ENCODE measurements at regions not wholly inside any gene's neighbourhood (a gene's known extent, or its start where the extent isn't known, plus 50 kb on each side); places are given as distances from the start of the nearest gene placed in this dataset.

DNA sequence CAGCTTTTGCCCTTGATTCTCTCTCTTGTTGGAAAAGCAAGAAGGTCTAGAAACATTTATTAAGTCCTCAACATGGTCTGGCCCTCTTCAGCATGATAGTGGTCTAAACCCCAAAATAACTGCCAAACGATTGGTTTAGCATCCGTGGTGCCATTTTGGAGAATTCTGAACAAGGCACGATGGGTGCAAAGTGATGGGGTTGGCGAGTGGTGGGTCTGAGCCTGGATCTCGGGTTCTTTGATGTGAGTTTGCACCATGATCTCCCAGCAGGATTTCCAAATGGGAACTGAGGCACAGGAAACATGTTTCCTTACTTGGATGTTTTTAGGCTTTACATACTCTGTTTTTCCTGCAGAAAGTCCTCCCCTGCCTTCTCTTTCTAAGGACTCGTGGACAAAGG lies 240.3 kb downstream of the MYCN start:
- no peak for DNase-seq (ENCODE audit: low spot score)

DNA sequence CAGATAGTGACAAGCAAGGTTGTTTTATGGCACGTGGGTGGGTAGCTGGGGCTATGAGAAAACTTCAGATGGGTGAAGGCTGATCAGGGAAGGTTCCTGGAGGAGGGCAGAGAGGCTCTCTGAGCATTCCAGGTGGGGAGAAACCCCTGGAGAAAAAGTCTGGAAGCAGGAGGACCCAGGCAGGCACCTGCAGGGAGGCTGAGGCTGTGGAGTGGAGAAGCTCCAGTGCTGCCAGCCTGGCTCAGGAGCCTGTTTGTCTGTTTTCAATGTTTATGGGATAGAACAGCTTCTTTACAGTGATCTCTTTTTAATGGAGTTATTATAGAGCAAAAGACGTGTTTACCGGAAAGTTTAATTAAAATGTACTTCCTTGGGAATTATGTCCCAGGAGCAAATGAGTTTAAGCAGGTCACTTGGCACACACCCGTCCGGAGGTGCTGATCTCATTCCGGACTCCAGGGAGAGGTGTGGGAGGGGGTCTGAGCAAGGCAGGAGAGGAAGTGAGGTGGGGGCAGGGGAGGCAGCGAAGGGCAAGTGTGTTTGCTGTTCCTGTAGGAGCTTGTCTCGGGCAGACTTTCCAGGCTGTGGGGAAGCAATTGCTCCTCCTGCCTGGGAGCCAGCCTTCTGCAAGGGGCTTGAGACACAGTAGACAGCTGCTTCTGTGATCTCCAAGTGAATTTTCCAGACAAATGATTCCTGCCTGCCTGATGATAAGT lies 239.5 kb downstream of the MYCN start:
- DNase-seq (ENCODE audit: low spot score): peak; percentile 84

DNA sequence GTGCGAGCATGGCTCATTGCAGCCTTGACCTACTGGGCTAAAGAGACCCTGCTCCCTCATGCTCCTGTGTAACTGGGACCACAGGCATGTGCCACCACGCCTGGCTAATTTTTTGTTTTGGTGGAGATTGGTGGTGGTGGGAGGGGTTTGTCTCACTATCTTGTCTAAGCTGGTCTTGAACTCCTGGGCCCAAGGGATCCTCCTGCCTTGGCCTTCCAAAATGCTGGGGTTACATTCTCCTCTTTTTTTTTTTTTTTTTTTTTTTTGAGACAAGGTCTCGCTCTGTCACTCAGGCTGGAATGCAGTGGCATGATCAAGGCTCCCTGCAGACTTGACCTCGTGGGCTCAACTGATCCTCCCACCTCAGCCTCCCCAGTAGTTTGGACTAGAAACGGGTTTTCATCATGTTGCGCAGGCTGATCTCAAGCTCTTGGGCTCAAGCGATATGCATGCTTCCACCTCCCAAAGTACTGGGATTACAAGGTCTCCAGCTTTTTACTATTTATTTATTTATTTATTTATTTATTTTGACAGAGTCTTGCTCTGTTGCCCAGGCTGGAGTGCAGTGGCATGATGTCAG lies 238.3 kb downstream of the MYCN start:
- peak; percentile 30 for DNase-seq (ENCODE audit: low spot score)

DNA sequence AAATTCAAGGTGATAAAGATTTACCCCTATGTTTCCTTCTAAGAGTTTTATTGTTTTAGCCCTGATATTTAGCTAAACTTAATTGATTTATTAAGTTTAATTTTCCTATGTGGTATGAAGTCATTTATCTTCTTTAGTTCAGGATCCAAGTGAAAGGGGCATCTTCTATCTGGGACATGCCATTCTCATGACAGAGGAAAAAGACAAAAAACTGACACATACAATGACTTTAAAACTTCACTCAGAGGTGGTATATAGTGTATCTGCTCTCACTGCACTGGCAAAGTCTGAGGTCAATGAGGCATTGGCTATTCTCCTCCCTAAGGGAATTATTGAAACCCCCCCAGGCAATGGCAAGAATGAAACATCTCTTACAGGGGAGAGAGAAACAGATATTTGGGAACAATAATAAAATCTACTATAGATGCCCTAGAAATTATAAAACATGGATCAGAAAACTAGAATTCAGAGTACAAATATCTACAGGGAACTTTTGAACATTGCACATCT lies 237.4 kb downstream of the MYCN start:
- no peak for DNase-seq (ENCODE audit: low spot score)

DNA sequence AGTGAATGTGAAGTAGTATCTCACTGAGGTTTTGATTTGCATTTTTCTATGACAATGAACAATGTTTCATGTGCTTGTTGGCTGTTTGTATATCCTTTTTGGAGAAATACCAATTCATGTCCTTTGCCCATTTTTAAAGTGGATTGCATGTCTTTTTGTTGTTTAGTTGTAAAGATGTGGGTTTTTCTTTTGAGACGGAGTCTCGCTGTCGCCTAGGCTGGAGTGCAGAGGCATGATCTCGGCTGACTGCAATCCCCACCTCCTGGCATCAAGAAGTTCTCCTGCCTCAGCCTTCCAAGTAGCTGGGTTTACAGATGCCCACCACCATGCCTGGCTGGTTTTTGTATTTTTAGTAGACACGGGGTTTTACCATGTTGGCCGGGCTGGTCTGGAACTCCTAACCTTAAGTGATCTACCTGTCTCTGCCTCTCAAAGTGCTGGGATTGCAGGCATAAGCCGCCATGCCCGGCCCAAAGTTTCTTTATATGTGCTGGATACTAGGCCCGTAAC lies 236.7 kb downstream of the MYCN start:
- DNase-seq (ENCODE audit: low spot score): peak; percentile 43

DNA sequence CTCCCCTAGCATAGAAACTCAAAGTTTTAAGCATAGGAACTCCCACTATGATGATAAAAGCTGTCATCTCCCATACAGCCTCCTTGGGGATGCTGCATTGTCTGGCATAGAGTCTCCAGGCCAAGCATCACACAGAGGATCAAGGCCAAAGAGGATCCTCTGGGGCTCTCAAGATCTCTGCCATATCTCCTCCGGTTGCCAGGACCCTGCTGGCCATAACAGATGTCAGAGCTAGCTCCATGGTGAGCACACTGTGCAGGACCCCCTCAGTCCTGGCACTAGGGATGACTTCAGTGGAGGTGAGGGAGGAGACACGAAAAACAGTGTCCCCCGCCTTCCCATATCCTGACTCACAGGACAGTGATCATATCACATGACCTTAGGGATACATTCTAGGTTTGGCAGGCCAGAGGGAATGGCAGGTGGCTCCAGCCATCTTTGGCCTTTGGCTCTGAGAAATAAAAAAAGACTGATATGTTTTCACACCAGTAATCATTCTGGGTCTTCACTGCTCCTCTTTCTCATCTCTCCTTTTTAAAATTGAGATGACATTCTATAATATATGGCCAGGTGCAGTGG lies 235.0 kb downstream of the MYCN start:
- DNase-seq (ENCODE audit: low spot score): peak; percentile 43

DNA sequence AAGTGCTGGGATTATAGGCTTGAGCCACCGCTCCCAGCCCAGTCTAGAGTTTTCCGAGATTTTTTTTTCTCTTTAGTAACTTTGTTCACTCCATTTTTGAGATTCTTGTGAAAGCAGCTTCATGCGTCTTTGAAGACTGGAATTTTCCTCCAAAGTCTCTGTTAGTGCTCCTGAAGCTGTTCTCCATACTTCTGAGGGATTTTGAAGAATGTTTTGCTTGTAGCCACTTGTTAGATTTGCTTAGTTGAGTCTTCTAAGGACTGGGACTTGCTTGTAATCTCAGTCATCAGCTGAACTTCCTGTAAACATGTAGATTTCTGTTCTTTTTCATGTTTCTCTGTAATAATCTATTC lies 234.3 kb downstream of the MYCN start:
- DNase-seq (ENCODE audit: low spot score): no peak

DNA sequence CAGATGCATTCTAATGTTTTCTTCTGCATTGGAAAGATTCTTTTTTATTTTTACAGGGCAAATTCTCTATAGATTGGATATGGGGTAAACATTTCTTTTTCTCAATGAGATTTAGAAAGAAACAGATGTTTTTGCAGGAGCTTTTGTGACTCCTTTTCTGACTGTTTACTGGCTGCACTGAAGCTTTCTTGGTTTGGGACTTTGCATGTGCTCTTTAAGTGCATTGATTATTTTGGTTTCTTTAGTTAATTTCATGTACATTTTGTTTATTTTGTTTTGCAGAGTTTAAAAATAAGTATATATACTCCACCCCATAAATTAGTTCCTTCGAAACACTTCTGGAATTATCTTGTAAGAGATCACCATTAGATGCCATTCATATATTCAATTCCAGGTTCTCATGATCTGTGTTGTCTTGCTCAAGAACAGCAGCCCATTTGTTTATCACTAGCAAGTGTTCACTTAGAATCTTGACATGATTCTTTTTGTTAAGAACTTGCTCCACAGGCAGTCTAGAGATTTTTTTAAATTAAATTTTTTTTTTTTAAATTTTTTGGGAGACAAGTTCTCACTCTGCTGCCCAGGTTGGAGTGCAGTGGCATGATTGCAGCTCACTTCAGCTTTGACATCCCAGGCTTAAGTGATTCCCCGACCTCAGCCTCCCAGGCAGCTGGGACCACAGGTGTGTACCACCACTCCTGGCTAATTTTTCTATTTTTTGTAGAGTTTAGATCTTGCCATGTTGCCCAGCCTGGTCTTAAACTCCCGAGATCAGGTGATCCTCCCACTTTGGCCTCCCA lies 233.7 kb downstream of the MYCN start:
- DNase-seq (ENCODE audit: low spot score): peak; percentile 43

DNA sequence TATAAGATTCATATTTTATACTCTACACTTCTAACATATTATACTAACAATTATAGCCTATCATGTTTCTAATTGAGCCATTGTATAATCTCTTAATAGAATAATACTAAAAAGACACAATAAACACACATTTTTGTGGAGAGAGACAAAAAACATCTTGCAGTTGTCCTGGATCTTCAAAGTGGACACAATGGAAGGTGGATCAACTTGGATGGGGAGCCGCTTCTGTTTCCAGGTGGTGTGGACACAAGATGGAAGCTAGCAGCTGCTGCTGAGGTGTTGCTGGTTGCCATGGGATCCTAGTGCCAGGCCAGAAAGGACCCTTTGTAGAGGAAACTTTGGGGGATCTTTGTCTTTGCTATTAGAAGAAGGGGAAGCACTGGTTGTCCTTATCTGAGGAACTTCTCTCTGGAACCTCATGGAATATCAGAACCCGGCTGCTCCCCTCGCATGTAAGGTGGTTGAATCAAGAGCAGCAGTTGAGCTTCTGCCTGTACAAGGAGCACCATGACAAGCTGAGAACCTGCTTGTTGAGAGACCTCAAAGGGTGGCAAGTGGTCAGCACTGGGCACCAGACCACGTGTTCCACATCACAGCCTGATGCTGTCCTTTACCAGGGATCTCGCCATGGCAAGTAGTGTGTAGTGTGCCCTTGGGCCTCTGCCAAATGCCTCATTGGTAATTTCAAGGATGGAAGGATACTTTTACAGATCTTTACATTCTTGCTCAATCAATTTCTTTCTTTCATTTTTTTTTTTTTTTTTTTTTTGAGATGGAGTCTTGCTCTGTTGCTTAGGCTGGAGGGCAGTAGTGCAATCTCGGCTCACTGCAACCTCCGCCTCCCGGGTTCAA lies 232.2 kb downstream of the MYCN start:
- DNase-seq (ENCODE audit: low spot score): peak; percentile 49

DNA sequence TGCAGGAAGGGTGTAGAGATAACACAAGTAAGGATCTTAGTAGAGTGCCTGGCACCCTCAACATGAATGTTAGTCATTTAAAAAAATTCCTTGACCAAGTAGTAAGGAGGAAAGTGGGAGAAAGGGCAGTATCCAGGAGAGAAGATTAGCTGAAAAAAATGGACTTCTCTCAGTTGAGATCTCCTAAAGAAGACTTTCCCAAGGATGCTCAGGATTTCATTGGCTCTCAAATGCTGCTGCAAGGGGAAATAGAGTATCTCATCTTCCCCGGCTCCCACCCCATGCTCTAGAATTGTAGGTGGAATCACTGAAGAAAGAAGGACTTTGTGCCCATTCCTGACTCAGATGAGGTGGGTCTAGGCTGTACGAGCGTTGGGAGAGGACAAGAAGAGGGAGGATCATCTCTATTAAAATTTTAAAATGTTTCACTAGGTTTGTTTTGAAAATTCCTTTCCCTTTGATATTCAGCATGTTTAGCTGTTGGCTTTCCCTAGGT lies 231.1 kb downstream of the MYCN start:
- no peak for DNase-seq (ENCODE audit: low spot score)

DNA sequence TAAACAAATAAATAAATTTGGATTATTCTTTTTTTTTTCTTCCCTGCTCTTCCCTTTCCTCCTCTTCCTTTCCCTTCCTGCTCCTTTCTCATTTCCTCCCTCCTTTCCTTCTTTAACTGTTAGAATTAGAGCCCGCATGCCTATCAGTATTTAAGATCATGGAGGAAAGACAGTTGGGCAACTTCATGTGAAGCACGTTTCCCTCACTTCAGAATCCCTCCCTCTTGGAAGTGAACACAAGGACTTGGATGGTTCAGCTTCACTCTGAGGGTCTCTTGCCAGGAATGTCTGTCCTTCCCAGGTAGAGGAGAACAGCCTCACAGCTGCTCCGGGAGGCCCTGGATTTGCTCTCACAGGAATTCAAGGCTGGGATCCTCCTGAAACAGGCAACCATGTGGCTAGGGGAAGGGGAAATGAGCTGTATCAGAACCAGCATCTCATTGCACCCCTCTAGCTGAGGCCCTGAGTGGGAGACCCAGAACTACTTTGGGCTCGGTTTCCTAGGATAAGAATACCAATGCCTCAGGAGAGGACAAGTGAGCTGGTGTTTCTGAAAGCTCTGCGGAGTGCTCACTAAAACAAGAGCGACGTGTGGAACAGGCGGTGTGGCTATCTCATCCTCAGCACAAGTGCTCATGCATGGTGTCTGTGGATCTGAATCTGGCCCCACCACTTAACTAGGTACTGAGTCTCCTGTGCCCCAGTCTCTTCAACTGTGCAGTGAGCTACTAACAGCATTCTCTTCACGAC lies 230.5 kb downstream of the MYCN start:
- DNase-seq (ENCODE audit: low spot score): peak; percentile 49

DNA sequence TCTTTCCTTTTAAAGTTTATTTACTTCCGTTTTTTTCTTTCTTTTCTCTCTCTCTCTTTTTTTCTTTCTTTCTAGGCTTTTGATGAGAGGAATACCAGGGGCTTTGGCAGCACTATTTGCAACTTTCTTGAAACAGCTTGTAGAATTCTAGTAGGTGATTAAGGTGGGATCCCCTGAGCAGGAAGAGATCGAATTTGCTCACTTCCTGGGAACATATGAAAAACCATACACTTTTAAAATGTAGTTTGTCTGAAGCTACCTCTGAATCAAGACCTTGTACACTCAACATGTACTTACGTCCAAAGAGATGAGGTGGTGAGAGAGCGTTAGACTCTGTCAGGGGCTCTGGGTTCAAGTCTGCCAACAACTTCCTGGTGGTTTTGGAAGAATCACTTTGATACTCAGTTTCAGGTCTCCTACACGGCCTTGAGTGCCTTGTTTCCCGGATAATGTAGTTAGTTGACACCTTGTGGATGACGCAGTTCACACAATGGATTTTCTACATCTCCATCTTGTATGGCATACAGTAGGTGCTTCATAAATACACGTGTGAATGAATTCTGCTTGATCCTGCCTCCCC lies 229.1 kb downstream of the MYCN start:
- DNase-seq (ENCODE audit: low spot score): no peak

DNA sequence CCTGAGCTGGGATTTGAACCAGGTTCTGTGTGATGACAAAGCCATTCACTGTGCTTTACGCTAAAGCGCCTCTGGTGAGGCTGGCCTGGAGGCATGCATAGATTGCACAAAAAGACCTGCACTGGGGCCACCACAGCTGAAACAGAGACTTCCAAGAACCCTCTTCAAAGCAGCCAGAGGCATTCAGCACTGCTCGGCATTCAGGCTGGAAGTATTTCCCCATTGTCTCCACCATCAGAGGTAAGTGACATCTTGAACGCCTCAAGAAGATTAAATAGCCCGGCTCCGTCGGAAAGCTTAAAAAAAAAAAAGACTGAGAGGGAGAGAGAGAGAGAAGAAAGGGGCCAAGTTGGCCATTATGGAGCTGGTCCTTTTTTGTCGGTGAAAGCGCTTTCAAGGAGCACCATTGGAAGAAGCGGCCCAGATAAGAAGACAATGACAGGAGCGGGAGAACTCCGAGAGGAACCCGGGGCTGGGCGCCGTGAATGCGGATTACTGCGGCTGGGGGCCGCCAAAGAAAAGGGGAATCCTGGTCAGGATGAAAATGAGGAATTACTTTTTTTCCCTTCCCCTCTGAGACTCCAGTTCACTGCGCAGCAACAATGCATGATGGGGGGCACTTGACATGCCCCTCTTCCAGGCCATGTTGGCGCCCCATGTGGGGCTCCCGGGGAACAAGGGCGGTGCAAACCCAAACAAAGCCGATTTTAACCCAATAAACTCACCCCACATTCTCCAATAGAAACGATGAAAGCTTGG lies 228.3 kb downstream of the MYCN start:
- DNase-seq (ENCODE audit: low spot score): peak; percentile 80

DNA sequence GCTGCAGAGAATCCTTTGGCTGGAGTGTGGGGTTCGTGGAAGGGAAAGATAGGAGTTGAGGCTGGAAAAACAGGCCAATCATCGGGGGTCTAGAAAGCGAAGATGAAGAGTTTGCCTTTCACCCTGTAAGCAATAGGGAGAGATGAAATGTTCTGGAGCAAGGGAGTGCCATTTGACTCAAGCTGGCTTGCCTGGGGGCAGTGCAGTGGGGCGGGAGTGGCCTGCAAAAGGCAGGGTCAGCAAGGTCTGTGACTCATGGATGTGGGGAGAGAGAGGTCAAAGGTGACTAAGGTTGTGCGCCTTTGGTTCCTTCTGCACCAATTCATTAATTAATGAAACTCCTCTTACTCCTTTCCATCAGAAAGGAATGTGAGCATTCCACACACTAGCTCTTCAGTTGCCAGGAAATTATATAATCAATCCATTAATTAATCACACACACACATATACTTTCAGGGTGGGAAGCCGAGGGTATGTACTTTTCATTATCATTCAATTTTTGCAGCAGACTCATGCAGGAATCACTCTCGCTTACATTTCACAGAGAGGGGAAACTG lies 227.6 kb downstream of the MYCN start:
- DNase-seq (ENCODE audit: low spot score): peak; percentile 62

DNA sequence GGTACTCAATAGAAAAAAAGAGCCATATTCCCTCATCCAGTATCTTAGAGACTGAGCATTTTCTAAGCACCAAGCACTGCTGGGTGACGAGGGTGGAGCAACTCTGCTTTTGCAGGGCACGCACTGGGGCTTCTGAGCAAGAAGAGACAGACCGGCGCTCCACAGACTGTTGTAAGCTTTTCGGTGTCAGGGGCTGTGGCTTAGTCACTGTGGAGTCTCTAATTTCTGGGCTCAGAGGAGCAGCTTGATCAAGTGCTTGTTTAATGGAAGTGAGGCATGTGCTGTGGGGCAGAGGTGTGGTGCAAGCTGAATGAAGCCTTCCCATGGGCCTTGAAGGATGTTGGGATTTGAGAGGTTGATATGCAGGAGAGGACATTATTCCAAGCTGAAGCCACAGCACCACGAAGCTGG lies 227.1 kb downstream of the MYCN start:
- DNase-seq (ENCODE audit: low spot score): peak; percentile 76

DNA sequence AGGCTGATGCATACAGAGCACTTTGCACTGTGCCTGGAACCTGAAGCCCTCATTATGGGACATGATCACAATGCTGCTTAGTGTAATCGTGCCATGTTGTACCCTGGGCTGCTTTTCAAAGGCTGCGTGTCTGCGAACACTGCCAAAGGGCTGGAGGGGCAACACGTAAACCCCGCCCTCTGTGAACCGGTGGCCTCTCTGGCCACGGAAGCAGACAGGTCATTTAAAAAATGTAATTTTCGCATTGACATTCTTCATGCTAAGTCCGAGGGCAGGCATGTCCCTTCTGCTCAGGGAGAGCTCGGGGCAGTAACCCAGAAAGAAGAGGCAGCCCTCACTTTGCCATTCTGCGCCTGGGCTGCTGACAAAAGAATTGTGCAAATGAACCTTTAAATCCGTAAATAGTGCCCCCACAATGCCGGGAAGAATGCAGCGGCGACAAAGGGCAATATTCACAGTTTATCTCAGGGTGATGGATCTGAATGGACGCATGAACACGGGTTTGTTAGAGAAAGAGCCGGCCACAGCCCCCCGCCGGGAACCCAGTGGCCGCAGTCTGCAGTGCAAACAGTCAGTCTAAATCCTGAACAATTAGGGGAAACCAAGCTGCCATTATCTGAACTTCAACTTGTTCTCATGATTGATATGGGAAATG lies 226.1 kb downstream of the MYCN start:
- peak; percentile 72 for DNase-seq (ENCODE audit: low spot score)

DNA sequence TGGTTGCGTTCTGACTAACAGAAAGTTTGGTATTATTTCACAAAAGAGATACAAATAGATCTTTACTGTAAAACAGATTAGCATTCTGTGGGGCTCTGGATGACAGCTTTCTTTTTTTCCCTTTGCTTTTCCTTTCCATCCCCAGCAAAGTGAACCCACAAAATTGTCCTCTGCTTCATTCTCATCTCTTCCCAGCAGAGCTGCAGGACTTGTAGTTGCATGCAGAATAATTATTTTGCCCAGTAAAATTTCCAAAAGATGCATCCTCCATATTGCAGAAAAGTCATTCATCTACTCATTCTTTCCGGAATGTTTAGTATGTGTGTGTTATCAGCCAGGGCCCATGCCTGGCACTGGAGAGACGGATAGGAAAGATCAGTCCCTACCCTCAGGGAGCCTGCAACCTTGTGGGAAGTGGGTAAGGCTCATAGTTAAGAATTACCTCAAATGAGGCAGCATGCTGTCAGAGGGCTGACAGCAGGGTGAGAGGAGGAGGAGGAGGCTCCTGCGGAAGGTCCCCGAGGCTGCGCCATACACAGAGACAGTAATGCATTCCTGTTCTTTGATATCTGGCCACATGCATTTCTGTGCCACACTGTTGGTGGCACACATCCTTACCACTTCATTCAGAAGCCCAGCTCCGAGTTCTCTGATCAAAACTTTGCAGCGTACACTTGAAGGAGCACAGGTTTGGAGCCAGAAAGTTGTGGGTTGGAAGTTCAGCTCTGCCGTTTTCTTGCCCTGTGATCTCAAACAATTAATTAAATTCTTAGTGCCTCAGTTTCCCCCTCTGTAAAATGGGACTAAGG lies 225.4 kb downstream of the MYCN start:
- peak; percentile 65 for DNase-seq (ENCODE audit: low spot score)
